BE2C (cell line): ENCODE measurements at regions not wholly inside any gene's neighbourhood (a gene's known extent, or its start where the extent isn't known, plus 50 kb on each side); places are given as distances from the start of the nearest gene placed in this dataset.

Experiments
- DNase-seq: peaks from one replicate; pipeline ENCODE4 v3.0.0-alpha.2; 2020
- H3K27me3 ChIP-seq: fragments of 250-450 bp; sonication (Bioruptor Pico); 2 replicates; pipeline ENCODE4 v1.5.1; 2020; ENCODE audit warnings: mild to moderate bottlenecking
- H3K36me3 ChIP-seq: fragments of 250-450 bp; sonication (Bioruptor Pico); 2 replicates; pipeline ENCODE4 v1.5.1; 2020; ENCODE audit warnings: mild to moderate bottlenecking
- H3K4me1 ChIP-seq: fragments of 250-450 bp; sonication (Bioruptor Pico); 2 replicates; pipeline ENCODE4 v1.5.1; 2020
- H3K4me3 ChIP-seq: 2 replicates; pipeline ENCODE4 v1.5.1; 2011; ENCODE audit warnings: low read depth, low read length
- H3K9me3 ChIP-seq: fragments of 250-450 bp; sonication (Bioruptor Pico); 2 replicates; pipeline ENCODE4 v1.5.1; 2020
- TF ChIP-seq, protein P1 (sequence below): IDR thresholded peaks from 2 replicates; pipeline ENCODE4 v1.5.1; 2012; ENCODE audit warnings: mild to moderate bottlenecking, low read depth, low read length

DNA sequence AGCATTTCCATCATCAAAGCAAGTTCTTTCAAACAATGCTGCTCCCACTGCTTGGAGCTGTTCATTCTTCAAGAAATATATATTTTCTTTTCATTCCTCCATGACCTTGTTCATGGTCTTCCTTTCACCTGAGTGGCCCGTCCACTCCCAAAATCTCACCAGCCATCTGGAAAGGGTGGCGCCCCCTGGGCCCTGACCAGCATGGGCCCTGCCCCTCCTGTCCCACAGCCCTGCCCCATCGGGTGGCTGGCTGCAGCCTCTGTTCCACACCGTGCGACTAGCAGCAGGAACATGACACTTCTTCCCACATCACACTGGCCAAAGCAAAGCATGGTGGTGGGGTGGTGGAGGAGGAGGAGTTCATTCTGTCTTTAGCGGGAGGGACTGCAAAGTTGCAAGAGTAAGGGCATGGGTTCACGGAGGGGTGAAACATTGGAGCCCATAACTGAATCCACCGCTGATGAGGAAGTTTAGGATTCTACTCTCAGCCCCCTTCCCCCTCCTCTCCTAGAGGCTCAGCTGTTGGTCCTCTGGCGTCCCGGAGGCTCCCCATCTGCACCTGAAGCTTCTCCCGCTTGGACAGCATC lies 195.2 kb upstream of the SLC24A3 start:
- H3K36me3 ChIP-seq: no peaks in the 10 kb centered on the region
- TF ChIP-seq, protein P1, sequence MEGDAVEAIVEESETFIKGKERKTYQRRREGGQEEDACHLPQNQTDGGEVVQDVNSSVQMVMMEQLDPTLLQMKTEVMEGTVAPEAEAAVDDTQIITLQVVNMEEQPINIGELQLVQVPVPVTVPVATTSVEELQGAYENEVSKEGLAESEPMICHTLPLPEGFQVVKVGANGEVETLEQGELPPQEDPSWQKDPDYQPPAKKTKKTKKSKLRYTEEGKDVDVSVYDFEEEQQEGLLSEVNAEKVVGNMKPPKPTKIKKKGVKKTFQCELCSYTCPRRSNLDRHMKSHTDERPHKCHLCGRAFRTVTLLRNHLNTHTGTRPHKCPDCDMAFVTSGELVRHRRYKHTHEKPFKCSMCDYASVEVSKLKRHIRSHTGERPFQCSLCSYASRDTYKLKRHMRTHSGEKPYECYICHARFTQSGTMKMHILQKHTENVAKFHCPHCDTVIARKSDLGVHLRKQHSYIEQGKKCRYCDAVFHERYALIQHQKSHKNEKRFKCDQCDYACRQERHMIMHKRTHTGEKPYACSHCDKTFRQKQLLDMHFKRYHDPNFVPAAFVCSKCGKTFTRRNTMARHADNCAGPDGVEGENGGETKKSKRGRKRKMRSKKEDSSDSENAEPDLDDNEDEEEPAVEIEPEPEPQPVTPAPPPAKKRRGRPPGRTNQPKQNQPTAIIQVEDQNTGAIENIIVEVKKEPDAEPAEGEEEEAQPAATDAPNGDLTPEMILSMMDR: no peak
- H3K27me3 ChIP-seq: no peaks in the 10 kb centered on the region
- DNase-seq: no peak
- no peak overlapping the region for H3K4me3 ChIP-seq
- H3K9me3 ChIP-seq: no peaks in the 10 kb centered on the region
- no peaks in the 10 kb centered on the region for H3K4me1 ChIP-seq

DNA sequence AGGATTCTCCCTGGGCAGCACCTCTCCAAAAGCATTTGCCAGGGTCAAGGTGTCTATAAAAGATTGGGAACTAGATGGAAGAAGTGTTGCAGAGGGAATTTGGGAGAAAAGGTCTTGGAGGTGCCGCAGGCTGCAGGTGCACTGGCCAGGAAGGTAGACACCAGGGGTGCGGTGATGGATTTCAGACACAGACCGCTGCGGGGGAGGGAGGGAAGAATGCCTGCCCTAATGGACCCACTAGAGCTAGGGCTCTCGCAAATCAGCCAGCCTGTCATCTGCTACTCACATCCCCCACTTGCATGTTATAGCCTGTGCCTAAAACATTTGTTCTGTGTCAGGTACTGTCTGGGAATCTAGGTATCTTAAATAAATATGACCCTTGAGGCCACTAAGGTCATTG lies 193.6 kb upstream of the SLC24A3 start:
- no peak overlapping the region for H3K4me3 ChIP-seq
- no peak for DNase-seq
- no peaks in the 10 kb centered on the region for H3K36me3 ChIP-seq
- TF ChIP-seq, protein P1: no peak
- H3K9me3 ChIP-seq: no peaks in the 10 kb centered on the region
- H3K27me3 ChIP-seq: no peaks in the 10 kb centered on the region
- no peaks in the 10 kb centered on the region for H3K4me1 ChIP-seq

DNA sequence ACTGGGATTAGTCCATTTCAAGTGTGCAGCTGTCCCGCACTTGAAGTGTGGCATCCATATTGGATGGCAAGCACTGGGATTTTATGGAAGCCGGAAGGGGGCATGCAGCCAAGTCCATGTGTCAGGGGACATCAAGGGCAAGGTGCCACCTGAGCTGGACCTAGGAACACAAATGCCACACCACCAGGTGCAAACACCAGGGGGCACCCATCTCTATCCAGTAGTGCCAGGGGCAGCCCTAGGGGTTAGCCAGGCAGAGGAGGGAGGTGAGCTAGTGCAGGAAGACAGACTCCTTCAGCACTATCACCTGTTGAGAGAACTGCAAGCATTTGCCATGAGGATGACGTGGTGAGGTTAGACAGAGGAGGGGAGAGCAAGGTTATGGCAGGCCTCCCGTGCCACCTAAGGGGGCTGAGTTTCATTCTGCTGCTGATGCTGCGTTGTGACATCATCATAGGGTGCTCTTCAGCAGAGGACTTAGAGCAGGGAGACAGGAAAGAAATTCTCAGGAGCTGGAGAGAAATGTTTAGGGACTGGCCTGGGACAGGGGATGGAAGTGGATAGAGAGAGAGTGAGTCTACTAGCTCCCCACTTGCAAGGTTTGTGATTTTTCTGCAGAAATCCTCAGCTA lies 192.6 kb upstream of the SLC24A3 start:
- no peaks in the 10 kb centered on the region for H3K9me3 ChIP-seq
- TF ChIP-seq, protein P1: no peak
- no peak for DNase-seq
- H3K27me3 ChIP-seq: no peaks in the 10 kb centered on the region
- H3K36me3 ChIP-seq: no peaks in the 10 kb centered on the region
- no peak overlapping the region for H3K4me3 ChIP-seq
- H3K4me1 ChIP-seq: no peaks in the 10 kb centered on the region

DNA sequence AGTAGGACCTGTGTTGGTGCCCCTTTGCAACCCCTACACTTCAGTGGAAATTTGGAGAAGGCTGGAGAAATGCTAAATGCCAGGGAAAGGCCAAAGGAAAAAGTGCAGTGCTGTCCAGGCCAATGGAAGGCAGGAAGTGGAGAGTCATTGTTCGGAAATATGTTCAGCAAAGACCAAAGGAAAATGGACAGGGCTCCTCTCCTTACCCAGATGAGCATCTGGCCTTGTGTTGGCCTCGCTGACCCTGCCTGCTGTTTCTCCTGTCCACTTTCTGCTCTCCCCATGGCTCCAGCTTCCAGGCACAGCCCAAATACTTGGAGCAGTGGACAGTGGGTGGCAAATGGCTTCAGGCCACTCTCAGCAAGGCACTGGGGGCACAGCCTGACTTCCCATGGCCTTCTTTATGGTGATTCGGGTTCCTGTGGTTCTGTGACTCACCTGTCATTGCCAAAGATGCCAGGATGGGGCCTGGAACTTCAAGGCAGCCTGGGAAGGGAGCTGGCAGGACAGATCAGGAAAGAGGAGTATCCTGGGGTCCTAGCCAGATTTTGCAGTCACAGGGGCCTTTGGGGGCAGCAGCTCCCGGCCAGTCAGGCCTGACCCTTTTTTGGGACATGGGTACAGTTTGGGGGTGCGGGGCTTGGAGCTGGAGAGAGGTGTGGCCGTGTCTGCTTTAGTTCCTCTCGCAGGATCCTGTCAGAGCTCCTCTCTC lies 190.9 kb upstream of the SLC24A3 start:
- Histone ChIP-seq H3K4me3 (no peak overlapping the region), H3K4me1 (no peaks in the 10 kb centered on the region), H3K36me3 (no peaks in the 10 kb centered on the region), H3K9me3 (no peaks in the 10 kb centered on the region), H3K27me3 (no peaks in the 10 kb centered on the region)
- TF ChIP-seq, protein P1: no peak
- no peak for DNase-seq

DNA sequence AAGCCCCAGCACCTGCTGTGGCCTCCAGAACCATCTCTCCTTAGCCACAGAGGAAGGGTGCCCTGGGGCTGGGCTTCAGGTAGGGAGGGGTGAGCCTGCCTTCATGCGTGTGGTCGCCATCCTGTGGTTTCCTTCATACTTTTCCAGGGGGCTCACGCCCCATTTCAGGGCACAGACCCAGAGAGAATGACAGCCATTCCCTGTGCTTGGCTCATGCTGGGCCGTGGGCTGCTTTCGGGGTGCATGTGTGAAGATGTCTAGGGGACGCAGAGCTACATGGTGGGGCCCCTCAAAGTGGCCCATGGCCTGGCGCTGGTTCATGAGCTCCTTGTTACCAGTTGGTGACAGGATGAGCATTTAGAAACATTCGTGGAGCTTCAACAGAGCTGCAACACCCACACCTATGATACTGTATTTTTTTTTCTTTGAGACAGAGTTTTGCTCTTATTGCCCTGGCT lies 190.3 kb upstream of the SLC24A3 start:
- no peak for DNase-seq
- Histone ChIP-seq H3K9me3 (no peaks in the 10 kb centered on the region), H3K4me1 (no peaks in the 10 kb centered on the region), H3K36me3 (no peaks in the 10 kb centered on the region), H3K27me3 (no peaks in the 10 kb centered on the region), H3K4me3 (no peak overlapping the region)
- TF ChIP-seq, protein P1: no peak
